Left renal cortex interstitium (tissue), 4 donors: ENCODE measurements at regions not wholly inside any gene's neighbourhood (a gene's known extent, or its start where the extent isn't known, plus 50 kb on each side); places are given as distances from the start of the nearest gene placed in this dataset.
"Not testable (repeated sequence)": the region's sequence is repeated elsewhere in the genome, so short reads cannot be mapped to it uniquely, and the experiment has no call there.

Source experiments
- DNase-seq, 4 donors: peaks; one replicate each; pipeline ENCODE4 v3.0.0-alpha.2; 2013; ENCODE audit warnings: low read depth in 4 of 4, low spot score in 2 of 4, missing footprints in 1 of 4

- not testable (repeated sequence) for DNase-seq
Measured at GRCh38 chr12:25341877-25342276, 91.1 kb upstream of the KRAS start.

DNA sequence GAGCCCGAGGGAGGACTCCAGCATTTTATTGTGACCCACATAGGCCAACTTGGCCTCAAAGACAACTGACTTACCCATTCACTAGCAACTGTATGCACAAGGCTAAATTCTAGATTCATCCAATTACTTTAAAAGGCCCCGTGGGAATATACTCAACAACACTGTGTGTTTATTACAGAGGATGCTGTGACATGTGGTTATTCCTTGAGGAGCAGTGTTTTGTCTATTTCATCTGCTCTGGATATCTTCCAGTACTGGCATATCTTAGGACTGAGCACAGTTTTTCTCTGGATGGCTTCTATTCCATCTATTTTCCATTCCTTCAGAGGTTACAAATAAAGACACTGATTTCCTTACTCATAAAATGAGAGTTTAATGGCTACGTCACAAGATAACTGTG, 87.2 kb upstream of the KRAS start:
- DNase-seq: no peak

DNA sequence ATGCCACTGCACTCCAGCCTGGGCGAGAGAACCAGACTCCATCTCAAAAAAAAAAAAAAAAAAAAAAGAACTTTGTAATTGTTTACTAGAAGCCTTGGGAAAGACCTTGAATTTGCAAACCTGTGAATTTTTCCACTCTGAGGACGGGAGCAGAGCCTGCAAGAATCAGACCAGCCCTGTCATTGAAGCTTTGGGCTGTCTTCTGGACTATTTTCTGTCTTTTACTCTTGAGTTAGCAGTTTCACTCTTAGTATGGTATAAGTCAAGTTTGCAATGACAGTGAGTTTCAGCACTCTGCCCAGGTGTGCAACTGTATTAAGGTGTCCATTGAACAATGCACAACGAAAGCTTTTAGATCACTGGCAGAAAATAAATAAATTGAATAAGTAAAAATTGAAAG, 81.4 kb upstream of the KRAS start:
- DNase-seq: no peak

- DNase-seq: peak in 1 of 4 donors; percentile 23
Measured at GRCh38 chr12:25328072-25328712, 77.5 kb upstream of the KRAS start.

GRCh38 chr12:25327321-25327720, 76.6 kb upstream of the KRAS start:
- DNase-seq: no peak

- DNase-seq: no peak
Measured at GRCh38 chr12:25326326-25326725, 75.6 kb upstream of the KRAS start.

DNA sequence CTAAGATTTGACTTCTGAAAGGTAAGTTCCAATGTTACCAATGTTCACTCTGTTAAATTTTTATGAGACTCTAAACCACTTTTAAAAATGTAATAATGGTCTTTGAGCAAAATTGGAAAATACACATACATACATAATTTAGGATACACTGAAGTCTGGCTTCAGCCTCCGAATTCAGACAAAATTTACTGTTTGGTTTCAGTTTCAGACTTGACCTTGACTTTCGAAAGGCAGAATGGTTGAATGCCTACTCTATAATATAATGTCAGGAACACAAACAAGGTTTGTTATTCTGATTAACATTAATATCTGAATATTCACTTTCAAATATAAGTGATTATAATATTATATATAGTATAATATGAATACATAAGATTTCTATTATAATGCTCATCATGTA, 74.1 kb upstream of the KRAS start:
- no peak for DNase-seq

- no peak for DNase-seq
Measured at GRCh38 chr12:25323581-25323982, 72.9 kb upstream of the KRAS start.

DNA sequence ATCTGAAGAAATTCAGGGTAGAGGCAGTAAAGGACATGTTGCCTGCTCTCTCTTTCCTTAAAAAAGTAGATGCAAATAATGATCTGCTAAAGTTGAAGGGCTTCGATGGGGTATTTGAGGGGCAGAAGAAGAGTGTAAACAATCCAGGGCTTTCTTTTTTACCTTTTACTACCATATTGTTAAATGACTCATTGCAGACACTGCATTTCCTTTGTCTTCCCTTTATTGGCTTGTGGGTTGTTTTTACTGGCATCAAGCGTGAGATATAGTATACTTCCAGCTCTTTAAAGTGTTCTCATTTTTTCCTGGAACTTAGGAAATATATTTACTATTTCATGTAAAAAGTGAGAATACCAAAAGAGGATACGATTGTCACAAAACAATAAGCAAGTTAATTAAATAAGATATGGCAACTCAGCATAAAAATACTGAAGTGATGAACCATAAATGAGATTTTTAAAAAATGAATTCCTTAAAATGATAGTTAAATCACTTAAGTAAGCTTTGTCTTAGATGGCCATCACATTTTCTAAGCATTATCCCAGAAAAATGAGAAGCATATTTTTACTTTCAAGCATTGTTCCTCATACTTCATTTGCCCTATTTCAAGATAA, 72.3 kb upstream of the KRAS start:
- DNase-seq: no peak

DNA sequence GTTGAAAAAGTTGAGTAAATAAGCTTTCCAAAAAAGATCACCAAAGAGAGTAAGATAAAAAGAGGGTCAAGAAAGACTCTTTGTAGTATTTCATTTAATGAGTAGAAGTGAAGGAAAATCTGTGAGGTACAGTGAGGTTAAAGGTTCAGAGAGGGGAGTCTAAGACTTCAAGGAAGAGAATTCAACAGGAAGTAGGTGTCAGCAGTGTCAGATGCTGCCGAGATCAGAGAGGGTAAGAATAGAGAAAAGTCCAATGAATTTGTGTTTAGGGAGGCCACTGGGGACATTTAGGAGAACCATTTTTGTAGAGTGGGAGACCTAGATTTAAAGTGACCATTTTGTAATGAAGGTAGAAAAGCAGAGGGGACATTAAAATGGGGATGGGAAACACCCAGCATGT, 71.6 kb upstream of the KRAS start:
- DNase-seq: no peak

GRCh38 chr12:25321772-25322171, 71.0 kb upstream of the KRAS start:
- DNase-seq: no peak

- no peak for DNase-seq
Measured at GRCh38 chr12:25320123-25321006, 69.6 kb upstream of the KRAS start.

DNA sequence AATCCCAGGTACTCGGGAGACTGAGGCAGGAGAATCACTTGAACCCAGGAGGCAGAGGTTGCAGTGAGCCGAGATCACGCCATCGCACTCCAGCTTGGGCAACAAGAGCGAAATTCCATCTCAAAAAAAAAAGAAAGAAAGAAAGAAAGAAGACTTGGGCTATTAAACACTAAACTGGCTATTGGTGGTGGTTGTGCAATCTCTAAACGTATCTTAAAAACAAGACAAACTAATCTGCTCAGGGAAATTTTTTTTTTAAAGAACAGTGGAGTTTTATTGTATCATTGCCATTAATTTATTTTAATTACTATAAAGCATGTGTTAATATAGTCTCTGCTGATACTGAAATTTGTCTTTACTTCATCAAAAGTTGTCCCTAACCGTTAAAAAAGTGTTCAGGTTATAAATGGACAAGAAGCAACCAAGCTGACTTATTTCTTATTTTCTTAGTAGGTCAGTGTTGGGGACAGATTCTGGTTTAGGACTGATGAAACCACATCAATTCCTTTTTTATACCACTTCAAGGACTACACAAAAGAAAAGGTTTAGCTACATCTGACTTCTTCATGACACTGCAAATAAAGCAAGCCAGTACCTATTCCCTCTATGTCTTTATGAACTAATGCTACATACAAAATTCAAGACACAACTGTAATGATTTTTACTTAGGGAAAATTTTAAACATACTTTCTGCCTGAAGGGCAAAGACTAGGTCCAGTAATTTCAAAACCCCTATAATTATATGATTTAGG, 68.7 kb upstream of the KRAS start:
- DNase-seq: no peak

- DNase-seq: no peak
Measured at GRCh38 chr12:25317553-25317952, 66.8 kb upstream of the KRAS start.

DNA sequence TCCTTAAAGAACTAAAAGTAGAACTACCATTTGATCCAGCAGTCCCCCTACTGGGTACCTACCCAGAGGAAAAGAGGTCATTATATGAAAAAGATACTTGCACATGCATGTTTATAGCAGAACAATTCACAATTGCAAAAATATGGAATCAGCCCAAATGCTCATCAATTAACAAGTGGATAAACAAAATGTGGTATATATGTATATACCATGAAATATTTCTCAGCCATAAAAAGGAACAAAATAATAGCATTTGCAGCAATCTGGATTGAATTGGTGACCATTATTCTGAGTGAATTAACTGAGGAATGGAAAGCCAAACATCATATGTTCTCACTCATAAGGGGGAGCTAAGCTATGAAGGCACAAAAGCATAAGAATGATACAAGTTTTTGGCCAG, 64.7 kb upstream of the KRAS start:
- no peak for DNase-seq

DNA sequence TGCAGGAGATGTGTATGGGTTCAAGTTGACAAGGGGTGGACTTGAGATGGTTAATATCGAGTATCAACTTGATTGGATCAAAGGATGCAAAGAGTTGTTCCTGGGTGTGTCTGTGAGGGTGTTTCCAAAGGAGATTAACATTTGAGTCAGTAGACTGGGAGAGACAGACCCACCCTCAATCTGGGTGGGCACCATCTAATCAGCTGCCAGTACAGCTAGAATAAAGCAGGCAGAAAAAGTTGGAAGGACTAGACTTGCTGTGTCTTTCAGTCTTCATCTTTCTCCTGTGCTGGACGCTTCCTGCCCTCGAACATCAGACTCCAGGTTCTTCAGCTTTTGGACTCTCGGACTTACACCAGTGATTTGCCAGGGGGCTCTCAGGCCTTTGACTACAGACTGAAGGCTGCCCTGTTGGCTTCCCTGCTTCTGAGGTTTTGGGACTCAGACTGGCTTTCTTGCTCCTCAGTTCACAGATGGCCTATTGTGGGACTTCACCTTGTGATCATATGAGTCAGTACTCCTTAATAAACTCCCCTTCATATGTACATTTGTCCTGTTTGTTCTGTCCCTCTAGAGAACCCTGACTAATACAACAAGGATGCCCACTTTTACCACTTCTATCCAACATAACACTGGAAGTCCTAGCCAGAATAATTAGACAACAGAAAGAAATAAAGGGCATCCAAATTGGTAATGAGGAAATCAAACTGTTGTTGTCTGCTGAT, 62.7 kb upstream of the KRAS start:
- DNase-seq: not testable (repeated sequence)

DNA sequence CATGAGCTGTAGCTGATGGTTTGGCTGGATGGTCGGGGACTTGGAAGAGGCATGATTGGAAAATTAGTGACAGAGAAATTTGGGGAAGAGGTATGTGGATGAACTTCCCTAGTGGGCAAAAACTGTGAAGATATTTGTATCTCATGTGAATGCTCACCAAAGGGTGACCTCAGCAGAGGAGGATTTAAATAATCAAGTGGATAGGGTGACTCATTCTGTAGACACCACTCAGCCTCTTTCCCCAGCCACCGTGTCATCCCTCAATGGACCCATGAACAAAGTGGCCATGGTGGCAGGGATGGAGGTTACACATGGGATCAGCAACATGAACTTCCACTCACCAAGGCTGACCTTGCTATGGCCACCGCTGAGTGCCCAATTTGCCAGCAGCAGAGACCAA, 60.8 kb upstream of the KRAS start:
- no peak for DNase-seq

DNA sequence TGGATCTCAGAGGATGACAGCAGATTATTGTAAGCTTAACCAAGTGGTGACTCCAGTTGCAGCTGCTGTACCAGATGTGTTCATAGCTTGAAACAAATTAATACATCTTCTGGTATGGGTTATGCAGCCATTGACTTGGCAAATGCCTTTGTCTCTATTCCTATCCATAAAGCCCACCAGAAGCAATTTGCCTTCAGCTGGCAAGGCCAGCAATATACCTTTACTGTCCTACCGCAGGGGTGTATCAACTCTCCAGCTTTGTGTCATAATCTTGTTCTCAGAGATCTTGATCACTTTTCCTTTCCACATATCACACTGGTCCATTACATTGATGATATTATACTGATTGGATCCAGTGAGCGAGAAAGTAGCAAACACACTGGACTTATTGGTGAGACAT, 59.3 kb upstream of the KRAS start:
- not testable (repeated sequence) for DNase-seq

DNA sequence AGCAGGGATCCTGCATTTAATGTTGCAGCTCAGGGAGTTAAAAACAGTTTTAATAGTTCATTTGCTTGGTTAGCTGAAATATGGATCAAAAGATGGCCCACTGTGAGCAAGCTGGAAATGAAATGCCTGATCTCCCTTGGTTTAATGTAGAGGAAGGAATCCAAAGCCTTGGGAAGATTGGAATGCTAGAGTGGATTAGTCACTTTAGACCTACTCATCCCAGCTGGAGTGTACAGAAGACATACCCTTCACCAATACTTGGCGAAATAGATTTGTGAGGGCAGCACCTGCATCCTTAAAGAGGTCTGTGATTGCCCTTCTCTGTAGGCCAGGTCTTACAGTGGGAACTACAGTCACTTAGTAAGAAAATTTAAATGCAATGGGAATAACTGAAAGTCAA, 58.0 kb upstream of the KRAS start:
- DNase-seq: no peak

GRCh38 chr12:25307818-25308217, 57.1 kb upstream of the KRAS start:
- no peak for DNase-seq
